ENCODE measurements at regions not wholly inside any gene's neighbourhood (a gene's known extent, or its start where the extent isn't known, plus 50 kb on each side); places are given as distances from the start of the nearest gene placed in this dataset.

GRCh38 chr11:47907499-47907898, 59.3 kb upstream of the NUP160 start:
- TF ChIP-seq CTCF (IDR thresholded peaks at IDR 0.05) (no peak), POLR2A (IDR thresholded peaks at IDR 0.05) (no peak)
- Histone ChIP-seq H3K27ac (no peak overlapping the region), H3K9me3 (no peaks in the 10 kb centered on the region), H3K36me3 (no peaks in the 10 kb centered on the region), H3K4me3 (replicated peaks in 1 of 3) (no peak overlapping the region), H3K27me3 (no peaks in the 10 kb centered on the region), H3K4me1 (peaks cover 0 to 13% of the 10 kb centered on the region in 2 donors)
- 84 to 87% methylated on average over 5 of the region's 5 CpGs for WGBS, 2 donors
- no peak for DNase-seq
- intact Hi-C loops (cut with DNase I) = no loop called here

DNA sequence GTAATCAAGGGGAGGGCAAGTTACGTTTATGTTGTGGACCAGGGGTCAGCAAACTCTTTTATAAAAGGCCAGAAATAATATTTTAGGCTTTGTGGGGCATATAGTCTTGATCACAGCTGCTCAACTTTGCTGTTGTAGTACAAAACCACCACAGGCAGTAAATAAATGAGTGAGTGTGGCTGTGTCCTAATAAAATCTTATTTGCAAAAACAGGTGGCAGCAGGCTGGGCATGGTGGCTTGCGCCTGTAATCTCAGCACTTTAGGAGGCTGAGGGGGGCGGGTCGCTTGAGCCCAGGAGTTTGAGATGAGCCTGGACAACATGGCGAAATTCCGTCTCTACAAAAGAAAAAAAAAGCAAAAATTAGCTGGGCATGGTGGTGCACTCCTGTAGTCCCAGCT, 57.9 kb upstream of the NUP160 start:
- DNase-seq = no peak
- H3K27ac ChIP-seq = no peak overlapping the region
- no peak overlapping the region for H3K4me3 ChIP-seq (replicated peaks in 1 of 3)
- H3K36me3 ChIP-seq = no peaks in the 10 kb centered on the region
- TF ChIP-seq CTCF (IDR thresholded peaks at IDR 0.05) (no peak), POLR2A (IDR thresholded peaks at IDR 0.05) (no peak)
- intact Hi-C loops (cut with DNase I) = no loop called here
- 91 to 92% methylated on average over 6 of the region's 6 CpGs for WGBS, 2 donors
- no peaks in the 10 kb centered on the region for H3K9me3 ChIP-seq
- no peaks in the 10 kb centered on the region for H3K27me3 ChIP-seq
- peaks cover 0 to 13% of the 10 kb centered on the region in 2 donors for H3K4me1 ChIP-seq

DNA sequence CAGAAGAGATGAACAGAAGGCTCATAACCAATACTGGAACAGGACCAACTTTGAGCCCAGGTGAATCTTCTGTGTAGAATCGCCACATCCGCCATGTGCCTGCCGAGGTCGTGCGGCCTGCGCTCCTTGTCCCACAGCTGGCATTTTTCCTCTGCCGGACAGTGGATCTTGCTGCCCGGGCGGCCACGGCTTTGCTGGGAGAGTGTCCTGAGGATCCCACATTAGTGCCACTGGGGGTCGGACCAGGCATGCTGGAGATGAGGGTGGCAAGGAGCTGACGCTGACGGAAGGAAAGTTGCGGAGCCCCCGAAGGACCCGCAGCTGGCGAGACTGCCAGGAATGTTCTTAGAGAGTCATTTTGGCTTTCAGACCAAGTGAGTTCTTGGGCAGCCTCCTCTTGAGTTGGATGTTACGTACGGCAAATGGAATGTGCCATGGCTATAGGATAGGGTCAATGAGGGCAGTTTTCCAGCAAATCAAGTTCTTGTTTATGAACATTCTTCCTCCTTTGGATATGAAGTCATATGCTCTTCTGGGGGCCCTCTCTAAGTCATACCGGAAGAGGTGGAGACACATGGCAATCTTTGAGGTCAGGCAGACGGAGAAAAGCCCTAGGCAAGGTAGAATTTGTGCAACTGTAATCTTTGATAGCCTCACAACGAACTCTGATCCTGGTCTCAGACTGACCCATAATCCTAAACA, 57.4 kb upstream of the NUP160 start:
- H3K4me1 ChIP-seq = peaks cover 0 to 13% of the 10 kb centered on the region in 2 donors
- 88% methylated on average over 22 of the region's 22 CpGs for WGBS, 2 donors
- TF ChIP-seq CTCF (IDR thresholded peaks at IDR 0.05) (no peak), POLR2A (IDR thresholded peaks at IDR 0.05) (no peak)
- no peak overlapping the region for H3K4me3 ChIP-seq (replicated peaks in 1 of 3)
- no peaks in the 10 kb centered on the region for H3K9me3 ChIP-seq
- H3K27ac ChIP-seq = no peak overlapping the region
- DNase-seq = no peak
- H3K36me3 ChIP-seq = no peaks in the 10 kb centered on the region
- intact Hi-C loops (cut with DNase I) = no loop called here
- no peaks in the 10 kb centered on the region for H3K27me3 ChIP-seq

- Histone ChIP-seq H3K27ac (no peak overlapping the region), H3K9me3 (no peaks in the 10 kb centered on the region), H3K4me1 (peaks cover 0 to 13% of the 10 kb centered on the region in 2 donors), H3K36me3 (no peaks in the 10 kb centered on the region), H3K4me3 (replicated peaks in 1 of 3) (no peak overlapping the region), H3K27me3 (no peaks in the 10 kb centered on the region)
- TF ChIP-seq CTCF (IDR thresholded peaks at IDR 0.05) = no peak
- TF ChIP-seq POLR2A (IDR thresholded peaks at IDR 0.05) = no peak
- 94 to 95% methylated on average over 9 of the region's 9 CpGs for WGBS, 2 donors
- no peak for DNase-seq
- intact Hi-C loops (cut with DNase I) = no loop called here
These were observed 56.7 kb upstream of the NUP160 start for GRCh38 chr11:47904808-47905207.

DNA sequence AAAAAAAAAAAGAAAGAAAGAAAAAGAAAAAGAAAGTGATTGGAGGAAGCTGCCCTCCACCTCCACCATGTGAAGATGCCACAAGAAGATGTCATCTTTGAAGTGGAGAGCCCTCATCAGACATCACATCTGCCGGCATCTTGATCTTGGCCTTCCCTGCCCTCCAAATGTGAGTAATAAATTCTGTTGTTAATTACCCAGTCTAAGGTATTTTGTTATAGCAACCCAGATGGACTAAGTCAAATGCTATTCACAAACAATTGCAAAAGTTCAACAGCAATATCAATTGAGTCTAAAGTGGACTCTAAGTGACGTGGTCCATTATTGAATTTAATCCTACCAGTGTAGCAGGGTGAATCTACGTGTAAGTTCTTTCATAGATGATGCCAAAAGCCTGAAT, 55.9 kb upstream of the NUP160 start:
- no peaks in the 10 kb centered on the region for H3K36me3 ChIP-seq
- 98 to 99% methylated on average over 3 of the region's 3 CpGs for WGBS, 2 donors
- no peak overlapping the region for H3K27ac ChIP-seq
- no peaks in the 10 kb centered on the region for H3K27me3 ChIP-seq
- intact Hi-C loops (cut with DNase I) = no loop called here
- H3K4me3 ChIP-seq (replicated peaks in 1 of 3) = no peak overlapping the region
- H3K4me1 ChIP-seq = peaks cover 0 to 13% of the 10 kb centered on the region in 2 donors
- DNase-seq = no peak
- TF ChIP-seq CTCF (IDR thresholded peaks at IDR 0.05) (no peak), POLR2A (IDR thresholded peaks at IDR 0.05) (no peak)
- no peaks in the 10 kb centered on the region for H3K9me3 ChIP-seq
